Loucy (cell line): ENCODE measurements at regions not wholly inside any gene's neighbourhood (a gene's known extent, or its start where the extent isn't known, plus 50 kb on each side); places are given as distances from the start of the nearest gene placed in this dataset.

ENCODE experiments used
- H2AFZ ChIP-seq: fragments of 200-600 bp; sonication (generic); 2 replicates; pipeline ENCODE4 v1.6.0; 2016; ENCODE audit warnings: antibody characterized with exemption, mild to moderate bottlenecking, low read length, moderate library complexity
- H3F3A ChIP-seq: fragments of 200-600 bp; 2 replicates; pipeline ENCODE4 v1.6.0; 2016; ENCODE audit warnings: antibody characterized with exemption, low read depth, mild to moderate bottlenecking
- H3K27me3 ChIP-seq: fragments of 200-600 bp; sonication (generic); 2 replicates; pipeline ENCODE4 v1.6.1; 2014; ENCODE audit warnings: low read length, mild to moderate bottlenecking; ENCODE audit not compliant: insufficient read depth, poor library complexity, severe bottlenecking
- H3K36me3 ChIP-seq: fragments of 200-600 bp; sonication (generic); 2 replicates; pipeline ENCODE4 v1.6.1; 2016; ENCODE audit warnings: low read length; ENCODE audit not compliant: insufficient read depth
- H3K4me1 ChIP-seq: fragments of 200-600 bp; sonication (generic); 2 replicates; pipeline ENCODE4 v1.5.1; 2014; ENCODE audit warnings: low read length, mild to moderate bottlenecking; ENCODE audit not compliant: insufficient read depth, poor library complexity, severe bottlenecking
- H3K4me2 ChIP-seq: fragments of 200-600 bp; sonication (generic); 2 replicates; pipeline ENCODE4 v1.6.0; 2014; ENCODE audit warnings: antibody characterized with exemption, low read length, low read depth, mild to moderate bottlenecking; ENCODE audit not compliant: poor library complexity, severe bottlenecking
- H3K4me3 ChIP-seq: fragments of 200-600 bp; sonication (generic); 2 replicates; pipeline ENCODE4 v1.5.1; 2014; ENCODE audit warnings: low read length, mild to moderate bottlenecking, mixed read lengths; ENCODE audit not compliant: poor library complexity, severe bottlenecking
- H3K79me2 ChIP-seq: fragments of 200-600 bp; sonication (generic); 2 replicates; pipeline ENCODE4 v1.6.1; 2014; ENCODE audit warnings: low read length; ENCODE audit not compliant: insufficient read depth
- H3K9ac ChIP-seq: fragments of 200-600 bp; sonication (generic); 2 replicates; pipeline ENCODE4 v1.6.0; 2014; ENCODE audit warnings: mild to moderate bottlenecking, low read depth, low read length, moderate library complexity; ENCODE audit not compliant: poor library complexity, severe bottlenecking
- H3K9me2 ChIP-seq: fragments of 200-600 bp; sonication (generic); replicated peaks from 2 replicates; pipeline ENCODE4 v1.6.1; 2016; ENCODE audit warnings: low read depth, low read length, mixed read lengths
- H3K9me3 ChIP-seq: fragments of 200-600 bp; sonication (generic); 2 replicates; pipeline ENCODE4 v1.6.1; 2014; ENCODE audit warnings: mild to moderate bottlenecking, antibody characterized with exemption, low read length, low read depth; ENCODE audit not compliant: insufficient read depth
- H4K20me1 ChIP-seq: fragments of 200-600 bp; sonication (generic); 2 replicates; pipeline ENCODE4 v1.6.0; 2014; ENCODE audit warnings: antibody characterized with exemption, low read length, mild to moderate bottlenecking; ENCODE audit not compliant: insufficient read depth, poor library complexity, severe bottlenecking
- EZH2phosphoT487 ChIP-seq: fragments of 200-600 bp; IDR thresholded peaks from 2 replicates; pipeline ENCODE4 v1.6.1; 2018; ENCODE audit warnings: antibody characterized with exemption, mild to moderate bottlenecking, moderate library complexity, borderline replicate concordance
- TF ChIP-seq, protein P1 (sequence below): fragments of 200-600 bp; sonication (generic); conservative IDR thresholded peaks from 2 replicates; pipeline ENCODE4 v1.5.1; 2014; ENCODE audit warnings: mild to moderate bottlenecking, antibody characterized with exemption, low read length

DNA sequence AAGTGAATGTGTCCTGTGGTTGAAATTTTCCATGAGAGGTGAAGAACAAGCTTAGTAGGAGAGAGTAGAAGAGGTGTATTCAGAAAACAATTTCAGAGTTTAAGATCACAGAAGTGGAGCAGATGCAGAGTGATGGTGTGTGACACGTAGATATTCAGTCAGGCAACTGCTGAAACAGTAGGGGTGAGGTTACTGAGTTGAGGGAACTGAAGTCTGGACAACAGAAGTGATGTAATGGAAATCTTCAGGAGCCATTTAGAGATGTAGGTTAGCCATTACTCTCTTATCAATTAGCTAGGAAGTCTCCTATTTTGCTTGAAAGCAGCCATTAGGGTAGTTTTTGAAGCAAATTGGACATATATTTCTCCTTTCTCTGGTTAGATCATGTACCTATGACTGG, 584.4 kb downstream of the PKHD1 start:
- H3K9me2 ChIP-seq: no peaks in the 10 kb centered on the region
- TF ChIP-seq, protein P1, sequence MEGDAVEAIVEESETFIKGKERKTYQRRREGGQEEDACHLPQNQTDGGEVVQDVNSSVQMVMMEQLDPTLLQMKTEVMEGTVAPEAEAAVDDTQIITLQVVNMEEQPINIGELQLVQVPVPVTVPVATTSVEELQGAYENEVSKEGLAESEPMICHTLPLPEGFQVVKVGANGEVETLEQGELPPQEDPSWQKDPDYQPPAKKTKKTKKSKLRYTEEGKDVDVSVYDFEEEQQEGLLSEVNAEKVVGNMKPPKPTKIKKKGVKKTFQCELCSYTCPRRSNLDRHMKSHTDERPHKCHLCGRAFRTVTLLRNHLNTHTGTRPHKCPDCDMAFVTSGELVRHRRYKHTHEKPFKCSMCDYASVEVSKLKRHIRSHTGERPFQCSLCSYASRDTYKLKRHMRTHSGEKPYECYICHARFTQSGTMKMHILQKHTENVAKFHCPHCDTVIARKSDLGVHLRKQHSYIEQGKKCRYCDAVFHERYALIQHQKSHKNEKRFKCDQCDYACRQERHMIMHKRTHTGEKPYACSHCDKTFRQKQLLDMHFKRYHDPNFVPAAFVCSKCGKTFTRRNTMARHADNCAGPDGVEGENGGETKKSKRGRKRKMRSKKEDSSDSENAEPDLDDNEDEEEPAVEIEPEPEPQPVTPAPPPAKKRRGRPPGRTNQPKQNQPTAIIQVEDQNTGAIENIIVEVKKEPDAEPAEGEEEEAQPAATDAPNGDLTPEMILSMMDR: no peak
- no peak for TF ChIP-seq EZH2phosphoT487
- no peak overlapping the region for H3K9ac ChIP-seq
- no peaks in the 10 kb centered on the region for H3K79me2 ChIP-seq
- H3K9me3 ChIP-seq: no peaks in the 10 kb centered on the region
- H3K4me1 ChIP-seq: no peaks in the 10 kb centered on the region
- H3F3A ChIP-seq: no peaks in the 10 kb centered on the region
- no peak overlapping the region for H3K4me3 ChIP-seq
- H2AFZ ChIP-seq: no peak overlapping the region
- no peaks in the 10 kb centered on the region for H4K20me1 ChIP-seq
- H3K27me3 ChIP-seq: no peaks in the 10 kb centered on the region
- no peak overlapping the region for H3K4me2 ChIP-seq
- no peaks in the 10 kb centered on the region for H3K36me3 ChIP-seq

DNA sequence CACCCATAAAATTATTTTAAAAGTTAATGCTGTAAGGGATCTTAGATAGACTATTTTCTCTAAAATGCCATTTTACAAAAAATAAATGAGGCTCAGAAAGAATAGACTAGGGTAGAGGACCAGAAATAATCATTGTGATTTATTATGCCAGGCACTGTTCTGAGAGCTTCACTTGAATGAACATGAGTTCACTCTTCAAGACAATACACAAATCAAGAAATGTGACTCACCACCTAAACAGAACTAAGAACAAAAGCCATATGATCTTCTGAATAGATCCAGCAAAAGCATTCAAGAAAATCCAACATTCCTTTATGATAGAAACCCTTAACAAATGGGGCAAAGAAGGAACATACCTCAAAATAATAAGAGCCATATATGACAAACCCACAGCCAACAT, 582.0 kb downstream of the PKHD1 start:
- H2AFZ ChIP-seq: no peak overlapping the region
- TF ChIP-seq, protein P1: no peak
- no peak for TF ChIP-seq EZH2phosphoT487
- H3K36me3 ChIP-seq: no peaks in the 10 kb centered on the region
- no peaks in the 10 kb centered on the region for H3K79me2 ChIP-seq
- no peak overlapping the region for H3K9ac ChIP-seq
- H4K20me1 ChIP-seq: no peaks in the 10 kb centered on the region
- H3K4me2 ChIP-seq: no peak overlapping the region
- no peaks in the 10 kb centered on the region for H3K9me2 ChIP-seq
- no peak overlapping the region for H3K4me3 ChIP-seq
- no peaks in the 10 kb centered on the region for H3K27me3 ChIP-seq
- no peaks in the 10 kb centered on the region for H3K4me1 ChIP-seq
- H3K9me3 ChIP-seq: no peaks in the 10 kb centered on the region
- H3F3A ChIP-seq: no peaks in the 10 kb centered on the region

DNA sequence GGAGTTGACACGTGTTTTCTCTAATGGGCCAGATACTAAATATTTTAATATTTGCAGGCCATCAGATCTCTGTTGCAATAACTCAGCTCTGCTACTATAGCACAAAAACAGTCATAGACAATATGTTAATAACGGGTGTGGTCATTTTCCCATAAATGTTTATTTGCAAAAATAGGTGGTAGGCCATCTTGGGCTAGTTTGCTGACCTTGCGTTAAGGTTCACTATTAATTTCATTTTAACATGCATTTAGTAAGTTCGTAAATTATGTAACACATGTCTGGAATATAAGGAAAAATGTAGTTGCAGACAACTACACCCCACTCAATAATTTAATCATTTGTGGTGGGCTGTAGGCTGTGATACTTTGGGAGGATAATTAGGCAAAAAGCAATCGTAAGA, 577.8 kb downstream of the PKHD1 start:
- no peak overlapping the region for H2AFZ ChIP-seq
- no peaks in the 10 kb centered on the region for H3K27me3 ChIP-seq
- no peaks in the 10 kb centered on the region for H3K9me2 ChIP-seq

More for the DNA sequence above, 577.8 kb downstream of the PKHD1 start:
- Histone ChIP-seq H3F3A (no peaks in the 10 kb centered on the region), H3K4me3 (no peak overlapping the region), H3K79me2 (no peaks in the 10 kb centered on the region), H3K4me2 (no peak overlapping the region), H4K20me1 (no peaks in the 10 kb centered on the region), H3K36me3 (no peaks in the 10 kb centered on the region), H3K4me1 (no peaks in the 10 kb centered on the region), H3K9me3 (no peaks in the 10 kb centered on the region), H3K9ac (no peak overlapping the region)
- TF ChIP-seq EZH2phosphoT487: no peak
- TF ChIP-seq, protein P1: no peak
